ENCODE measurements at regions not wholly inside any gene's neighbourhood (a gene's known extent, or its start where the extent isn't known, plus 50 kb on each side); places are given as distances from the start of the nearest gene placed in this dataset.

DNA sequence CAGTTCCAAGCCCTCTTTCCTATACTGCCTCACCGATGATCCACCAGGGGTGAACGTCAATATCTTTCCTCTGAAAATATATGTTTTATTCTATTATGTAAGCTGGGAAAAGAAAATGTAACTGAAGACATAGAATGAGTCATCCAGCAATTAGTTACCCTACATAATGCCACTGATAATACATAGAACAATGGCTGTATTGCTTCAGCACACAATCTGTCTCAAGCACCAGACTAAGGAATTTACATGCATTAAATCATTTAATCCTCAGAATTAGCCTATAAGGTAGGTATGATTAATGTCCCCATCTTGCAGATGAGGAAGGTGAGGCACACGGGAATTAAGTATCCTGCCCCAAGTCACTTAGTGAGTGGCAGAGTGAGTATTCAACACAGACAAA is 472.8 kb downstream of the TOX3 start:
- no peaks in the 10 kb centered on the region for H3K4me1 Mint-ChIP-seq
- DNase-seq (no peak), ATAC-seq (no peak)
- H3K27me3 Mint-ChIP-seq = no peaks in the 10 kb centered on the region
- peaks cover 0 to 10% of the 10 kb centered on the region in 2 donors for H3K9me3 Mint-ChIP-seq
- no peak overlapping the region for H3K4me3 Mint-ChIP-seq
- H3K27ac Mint-ChIP-seq = no peak overlapping the region

DNA sequence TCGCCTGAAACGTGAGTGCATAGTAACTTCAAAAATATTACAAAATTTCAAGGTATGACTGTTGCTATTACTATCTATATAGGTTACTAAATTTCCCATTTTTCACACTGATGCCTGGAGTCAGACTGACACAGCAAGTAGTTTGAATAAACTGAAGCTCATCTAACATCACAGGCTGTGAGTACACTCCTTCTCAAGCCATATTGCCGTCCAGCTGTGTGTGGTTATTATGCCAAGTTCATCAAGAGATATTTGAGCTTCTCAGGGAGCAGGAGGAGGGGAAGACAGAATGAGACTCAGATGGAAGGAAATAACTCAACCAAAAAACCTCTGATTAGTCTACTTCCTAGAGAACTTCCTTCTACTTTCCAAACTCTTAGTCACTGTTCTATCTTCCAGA is 473.9 kb downstream of the TOX3 start:
- Mint-ChIP-seq H3K9me3 (no peaks in the 10 kb centered on the region), H3K4me3 (no peak overlapping the region), H3K27me3 (no peaks in the 10 kb centered on the region), H3K27ac (no peak overlapping the region), H3K4me1 (no peaks in the 10 kb centered on the region)
- DNase-seq (no peak), ATAC-seq (no peak)

DNA sequence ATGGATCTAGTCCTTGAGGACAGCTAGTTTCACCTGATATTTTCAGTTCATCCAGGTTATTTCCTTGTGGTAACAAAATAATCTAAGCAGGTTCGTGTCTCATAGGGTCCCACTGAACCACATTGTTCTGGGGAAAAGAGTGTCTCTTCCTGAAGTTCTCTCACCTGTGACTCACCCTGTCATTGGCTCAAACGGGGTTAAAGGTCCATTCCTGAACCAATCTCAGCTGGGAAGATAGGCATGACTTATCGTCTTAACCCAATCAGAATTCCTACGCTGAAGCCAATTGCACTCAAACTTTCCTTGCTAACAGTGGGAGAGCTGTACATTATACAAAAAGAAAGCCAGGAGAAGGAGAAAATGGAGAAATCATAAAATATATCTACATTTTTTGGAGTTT is 475.8 kb downstream of the TOX3 start:
- Mint-ChIP-seq H3K27ac (no peak overlapping the region), H3K4me3 (no peak overlapping the region)
- no peak for DNase-seq

DNA sequence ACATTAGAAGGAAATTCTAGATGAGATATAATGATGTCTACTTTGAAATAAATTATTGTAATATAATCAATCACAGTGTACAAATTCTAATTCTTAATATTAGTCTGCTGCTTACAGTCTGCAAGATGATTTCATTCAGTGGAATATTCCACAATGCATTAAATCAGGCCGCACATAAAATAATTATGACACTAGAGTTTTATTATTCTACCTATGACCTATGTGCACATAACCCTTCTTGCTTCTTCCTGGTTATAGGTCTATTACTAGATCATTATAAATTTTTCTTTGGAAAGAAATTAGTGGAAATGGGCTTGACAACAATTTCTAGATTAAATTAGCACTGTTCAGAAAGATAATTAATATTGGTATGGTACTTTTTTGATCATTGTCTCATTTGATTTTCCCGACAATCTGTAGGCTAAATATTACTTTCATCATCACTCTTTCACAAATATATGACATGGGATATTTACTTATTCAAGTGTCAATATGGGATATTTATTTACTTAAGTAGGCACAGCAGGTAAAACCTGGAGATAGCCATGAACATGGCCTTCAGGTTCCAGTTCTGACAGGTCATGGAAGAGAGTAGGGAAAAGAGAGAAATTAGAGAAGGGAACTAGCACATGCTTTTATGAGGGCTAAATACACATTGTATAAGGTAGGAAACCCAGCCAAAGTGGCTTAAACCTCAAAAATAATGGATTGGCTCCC is 476.4 kb downstream of the TOX3 start:
- DNase-seq (no peak), ATAC-seq (no peak)
- H3K4me1 Mint-ChIP-seq = no peaks in the 10 kb centered on the region
- H3K4me3 Mint-ChIP-seq = no peak overlapping the region
- H3K27me3 Mint-ChIP-seq = no peaks in the 10 kb centered on the region
- peaks cover 0 to 6% of the 10 kb centered on the region in 2 donors for H3K9me3 Mint-ChIP-seq
- no peak overlapping the region for H3K27ac Mint-ChIP-seq

More for the DNA sequence above, 475.8 kb downstream of the TOX3 start:
- no peaks in the 10 kb centered on the region for H3K27me3 Mint-ChIP-seq
- no peak for ATAC-seq
- peaks cover 0 to 6% of the 10 kb centered on the region in 2 donors for H3K9me3 Mint-ChIP-seq
- H3K4me1 Mint-ChIP-seq = no peaks in the 10 kb centered on the region

DNA sequence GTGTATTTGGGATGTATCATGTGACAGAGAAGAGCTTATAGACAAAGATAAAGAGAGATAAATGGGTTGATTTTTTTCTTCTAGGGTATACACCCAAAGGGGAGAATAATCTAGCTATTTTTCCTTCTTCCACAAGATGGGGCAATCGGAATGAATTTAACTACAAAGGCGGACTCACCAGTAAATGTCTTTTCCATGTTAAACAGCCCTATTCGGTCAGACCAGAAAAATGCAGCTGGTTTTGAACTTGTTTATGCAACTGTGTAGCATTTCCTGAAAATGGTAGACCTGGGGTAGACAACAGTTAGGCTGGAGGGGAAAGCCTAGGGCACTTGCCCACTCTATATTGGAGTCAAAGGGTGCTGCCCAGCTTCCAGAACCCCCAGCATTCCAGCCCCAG is 477.1 kb downstream of the TOX3 start:
- no peak overlapping the region for H3K27ac Mint-ChIP-seq
- no peak for ATAC-seq
- no peak overlapping the region for H3K4me3 Mint-ChIP-seq

DNA sequence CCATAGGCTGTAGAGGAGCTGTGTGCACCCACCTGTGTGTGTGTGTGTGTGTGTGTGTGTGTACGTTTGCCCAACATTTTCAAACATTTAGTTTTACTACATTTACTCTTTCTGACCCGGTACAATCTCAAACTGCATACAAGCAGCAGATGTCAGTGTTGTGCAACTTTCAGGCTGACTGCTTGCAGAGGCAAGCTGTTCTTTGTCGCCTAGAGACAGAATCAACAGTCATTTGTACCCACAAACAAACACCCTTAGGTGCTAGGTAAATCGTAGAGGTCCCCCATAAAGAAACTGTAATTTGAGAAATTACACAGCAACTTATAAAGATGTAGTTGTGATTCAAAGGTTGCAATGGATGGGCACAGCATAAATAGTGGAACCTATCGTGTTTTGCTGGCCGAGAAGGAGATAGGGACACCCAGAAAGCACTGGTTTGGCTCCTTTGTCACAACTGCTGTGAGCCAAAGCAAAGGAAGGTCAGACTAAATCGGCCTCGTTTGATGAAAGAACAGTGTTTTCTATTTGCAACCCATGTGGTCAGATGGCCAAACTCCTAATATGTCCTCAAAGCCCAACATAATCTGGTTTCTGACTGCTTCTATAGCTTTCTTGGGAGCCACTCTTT is 478.4 kb downstream of the TOX3 start:
- H3K4me1 Mint-ChIP-seq = no peaks in the 10 kb centered on the region
- H3K27ac Mint-ChIP-seq = no peak overlapping the region
- no peak overlapping the region for H3K4me3 Mint-ChIP-seq
- no peak for DNase-seq
- no peak for ATAC-seq
- peaks cover 0 to 6% of the 10 kb centered on the region in 2 donors for H3K9me3 Mint-ChIP-seq
- no peaks in the 10 kb centered on the region for H3K27me3 Mint-ChIP-seq

More for the DNA sequence above, 477.1 kb downstream of the TOX3 start:
- Mint-ChIP-seq H3K9me3 (peaks cover 0 to 6% of the 10 kb centered on the region in 2 donors), H3K27me3 (no peaks in the 10 kb centered on the region), H3K4me1 (no peaks in the 10 kb centered on the region)
- no peak for DNase-seq

DNA sequence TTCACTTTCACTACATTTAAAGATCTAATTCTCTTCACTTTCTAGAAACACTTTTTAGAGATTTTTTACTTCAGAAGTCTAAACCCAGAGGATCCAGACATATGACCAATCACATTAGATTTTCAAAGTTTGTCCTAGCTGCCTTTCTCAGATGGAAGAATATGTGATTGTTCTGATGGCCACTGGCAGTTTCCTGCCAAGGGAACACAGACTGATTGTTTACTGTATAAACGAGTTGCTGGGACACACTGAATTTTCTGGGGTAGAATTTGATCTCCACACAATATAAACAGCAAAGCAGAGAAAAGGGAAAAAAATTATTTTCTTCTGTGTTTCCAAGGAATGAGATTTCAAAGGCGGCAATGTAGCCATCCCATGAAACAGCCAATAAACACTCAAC is 480.0 kb downstream of the TOX3 start:
- Mint-ChIP-seq H3K27me3 (no peaks in the 10 kb centered on the region), H3K9me3 (peaks cover 6 to 13% of the 10 kb centered on the region in 2 donors), H3K27ac (no peak overlapping the region), H3K4me3 (no peak overlapping the region), H3K4me1 (no peaks in the 10 kb centered on the region)
- DNase-seq = no peak
- no peak for ATAC-seq

DNA sequence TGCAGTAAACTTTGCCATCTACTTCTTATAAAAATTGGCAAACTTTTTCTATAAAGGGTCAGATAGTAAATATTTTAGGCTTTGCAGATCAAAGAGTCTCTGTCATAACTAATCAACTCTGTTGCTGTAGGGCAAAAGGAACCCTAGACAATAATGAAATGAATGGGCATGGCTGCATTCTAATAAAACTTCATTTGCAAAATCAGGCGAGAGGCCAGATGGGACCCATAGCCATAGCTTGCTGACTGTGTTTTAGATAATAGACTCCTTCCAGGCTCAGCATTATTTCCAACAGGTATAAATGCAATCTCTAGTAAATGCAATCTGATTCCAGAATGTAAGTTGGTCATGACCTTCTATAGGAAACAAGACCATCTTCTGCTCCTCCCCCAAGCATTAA is 490.7 kb downstream of the TOX3 start:
- Mint-ChIP-seq H3K9me3 (peaks cover 7 to 9% of the 10 kb centered on the region in 2 donors), H3K27me3 (no peaks in the 10 kb centered on the region)
- no peak for ATAC-seq

DNA sequence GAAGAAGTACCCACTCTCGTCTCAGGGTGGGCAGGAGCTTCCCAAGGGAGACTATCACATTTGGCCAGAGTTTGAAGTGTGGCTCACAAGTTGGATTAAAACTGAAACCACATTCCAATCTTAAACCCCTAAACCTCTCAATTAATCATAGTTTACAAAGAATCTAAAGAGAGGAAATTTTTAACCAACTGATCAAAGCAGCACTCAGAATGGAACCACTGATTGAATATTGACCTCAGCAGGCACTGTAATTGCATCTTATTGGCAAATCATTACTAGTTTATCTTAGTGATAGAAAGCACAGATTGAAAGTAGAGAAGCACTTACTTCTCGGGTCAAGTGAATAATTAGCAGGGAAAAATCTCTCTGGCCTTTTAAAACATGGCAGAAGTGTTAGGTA is 491.6 kb downstream of the TOX3 start:
- H3K27me3 Mint-ChIP-seq = no peaks in the 10 kb centered on the region
- peaks cover 7 to 11% of the 10 kb centered on the region in 2 donors for H3K9me3 Mint-ChIP-seq
- H3K27ac Mint-ChIP-seq = no peak overlapping the region
- no peaks in the 10 kb centered on the region for H3K4me1 Mint-ChIP-seq
- no peak overlapping the region for H3K4me3 Mint-ChIP-seq
- DNase-seq (no peak), ATAC-seq (no peak)

More for the DNA sequence above, 490.7 kb downstream of the TOX3 start:
- no peak for DNase-seq
- no peak overlapping the region for H3K27ac Mint-ChIP-seq
- H3K4me1 Mint-ChIP-seq = no peaks in the 10 kb centered on the region
- H3K4me3 Mint-ChIP-seq = no peak overlapping the region

DNA sequence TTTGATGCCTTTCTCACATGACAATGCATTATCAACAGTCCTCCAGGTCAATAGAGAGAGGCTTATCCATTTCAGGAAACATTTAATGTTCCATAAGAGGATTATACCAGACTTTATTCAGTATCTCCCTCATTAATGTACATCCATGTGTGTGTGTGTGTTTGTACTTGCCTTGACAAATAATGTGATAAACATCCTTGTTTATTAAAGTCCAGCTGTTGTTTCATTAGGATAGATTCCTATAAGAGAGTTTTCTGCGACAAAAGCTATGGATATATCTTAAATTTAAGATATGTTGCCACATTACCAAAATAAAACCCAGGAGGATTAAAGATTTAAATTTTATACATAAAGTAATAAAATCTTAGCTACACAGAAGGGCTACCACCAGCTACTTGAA is 492.6 kb downstream of the TOX3 start:
- peaks cover 7 to 11% of the 10 kb centered on the region in 2 donors for H3K9me3 Mint-ChIP-seq
- DNase-seq (no peak), ATAC-seq (no peak)
- H3K27ac Mint-ChIP-seq = no peak overlapping the region
- H3K27me3 Mint-ChIP-seq = no peaks in the 10 kb centered on the region
- H3K4me1 Mint-ChIP-seq = no peaks in the 10 kb centered on the region
- H3K4me3 Mint-ChIP-seq = no peak overlapping the region

DNA sequence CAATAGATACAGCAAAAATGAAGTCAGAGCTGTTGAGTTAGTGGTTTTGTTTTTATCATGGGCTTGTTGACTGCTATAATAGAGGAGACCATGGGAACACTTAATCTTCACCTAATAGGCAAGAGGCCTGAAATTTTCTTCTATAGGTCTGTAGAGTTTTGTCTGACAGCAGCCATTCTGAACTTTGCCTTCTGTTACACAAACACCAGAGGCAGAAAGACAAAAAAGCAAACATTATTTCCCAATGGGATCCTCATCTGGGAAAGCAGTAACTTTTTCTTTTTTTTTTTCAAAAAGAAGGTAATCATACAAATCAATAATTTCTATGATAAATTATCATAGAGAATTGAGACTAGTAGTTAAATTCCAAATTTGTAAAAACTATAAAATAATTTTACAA is 494.1 kb downstream of the TOX3 start:
- no peak overlapping the region for H3K4me3 Mint-ChIP-seq
- H3K27me3 Mint-ChIP-seq = no peaks in the 10 kb centered on the region
- H3K9me3 Mint-ChIP-seq = peaks cover 7 to 11% of the 10 kb centered on the region in 2 donors
- no peaks in the 10 kb centered on the region for H3K4me1 Mint-ChIP-seq
- H3K27ac Mint-ChIP-seq = no peak overlapping the region
- no peak for DNase-seq
- no peak for ATAC-seq

DNA sequence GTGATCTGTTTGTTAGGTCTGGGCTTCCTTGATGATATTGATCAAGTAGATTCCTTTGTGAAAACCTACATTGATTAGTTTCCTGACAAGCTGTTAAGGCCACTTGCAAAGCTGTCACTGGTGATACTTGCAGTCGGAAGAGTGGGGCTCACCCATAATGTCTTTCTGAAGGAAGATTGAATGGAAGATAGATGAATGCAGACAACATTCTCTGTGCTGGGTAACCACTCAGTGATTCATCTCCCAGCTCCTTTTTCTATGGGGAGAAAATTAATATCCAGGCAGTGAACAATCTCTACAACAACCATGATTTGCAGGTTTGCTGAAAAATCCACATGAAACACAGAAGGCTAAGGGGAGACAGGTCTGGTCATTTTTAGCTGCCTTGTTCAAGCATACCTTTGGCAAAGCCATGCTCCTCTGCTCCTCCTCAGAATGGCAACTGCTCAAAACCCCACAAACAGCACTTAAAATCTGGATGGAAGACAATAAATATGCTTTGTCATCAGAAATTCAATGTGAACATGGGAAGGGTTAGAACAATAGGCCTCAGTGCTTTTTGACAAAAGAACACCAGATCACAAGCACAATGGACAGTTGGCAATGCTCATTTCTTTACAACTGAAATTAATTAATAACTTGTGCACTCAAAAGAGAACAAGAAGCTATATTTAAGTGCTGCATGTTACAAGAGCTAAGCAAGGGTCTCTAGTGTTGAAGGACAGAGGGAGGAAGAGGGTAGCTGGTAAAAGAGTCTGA is 495.4 kb downstream of the TOX3 start:
- no peak for ATAC-seq
- H3K27me3 Mint-ChIP-seq = no peaks in the 10 kb centered on the region
- H3K27ac Mint-ChIP-seq = no peak overlapping the region
- H3K4me1 Mint-ChIP-seq = no peaks in the 10 kb centered on the region
- no peak overlapping the region for H3K4me3 Mint-ChIP-seq
- H3K9me3 Mint-ChIP-seq = peaks cover 7 to 13% of the 10 kb centered on the region in 2 donors
- DNase-seq = no peak

DNA sequence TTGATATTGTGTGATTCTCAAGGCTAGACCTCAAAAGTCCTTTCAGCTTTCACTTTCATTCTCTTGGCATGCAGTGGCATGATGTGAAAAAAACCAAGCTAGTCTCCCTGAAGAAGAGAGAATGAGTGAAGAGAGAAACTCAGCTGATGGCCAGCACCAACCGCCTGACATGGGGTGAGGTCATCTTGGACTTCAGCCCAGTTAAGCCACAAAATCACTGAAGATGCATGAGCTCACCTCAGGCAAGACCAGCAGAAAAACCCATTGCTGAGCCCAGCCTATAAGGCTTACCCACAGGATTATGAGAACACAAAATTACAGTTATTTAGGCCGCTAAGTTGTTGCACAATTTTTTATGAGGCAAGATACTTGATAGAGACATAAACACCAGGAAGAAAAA is 496.5 kb downstream of the TOX3 start:
- Mint-ChIP-seq H3K4me3 (no peak overlapping the region), H3K27me3 (no peaks in the 10 kb centered on the region), H3K4me1 (no peaks in the 10 kb centered on the region), H3K27ac (no peak overlapping the region), H3K9me3 (peaks cover 7 to 16% of the 10 kb centered on the region in 2 donors)
- no peak for ATAC-seq
- DNase-seq = no peak

DNA sequence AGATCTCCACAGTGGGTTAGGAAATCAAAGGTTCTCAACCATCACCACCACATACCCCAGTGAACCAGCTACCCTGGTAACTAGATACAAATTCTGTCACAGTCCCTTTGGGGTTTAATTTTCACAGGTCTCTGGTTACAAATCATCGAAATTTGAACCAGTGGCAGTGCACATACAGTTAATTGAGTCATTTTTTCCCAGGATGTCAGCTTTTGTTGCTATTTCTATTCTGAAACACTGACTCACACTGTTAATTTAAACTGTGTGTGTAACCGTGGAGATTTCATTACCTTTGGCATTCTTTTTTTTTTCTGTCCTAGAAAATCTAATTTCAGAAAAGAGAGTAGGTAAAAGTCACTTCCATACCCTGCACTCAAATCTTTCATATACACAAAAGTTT is 511.5 kb downstream of the TOX3 start:
- H3K4me3 Mint-ChIP-seq = no peak overlapping the region
- no peak for ATAC-seq
- DNase-seq = no peak

DNA sequence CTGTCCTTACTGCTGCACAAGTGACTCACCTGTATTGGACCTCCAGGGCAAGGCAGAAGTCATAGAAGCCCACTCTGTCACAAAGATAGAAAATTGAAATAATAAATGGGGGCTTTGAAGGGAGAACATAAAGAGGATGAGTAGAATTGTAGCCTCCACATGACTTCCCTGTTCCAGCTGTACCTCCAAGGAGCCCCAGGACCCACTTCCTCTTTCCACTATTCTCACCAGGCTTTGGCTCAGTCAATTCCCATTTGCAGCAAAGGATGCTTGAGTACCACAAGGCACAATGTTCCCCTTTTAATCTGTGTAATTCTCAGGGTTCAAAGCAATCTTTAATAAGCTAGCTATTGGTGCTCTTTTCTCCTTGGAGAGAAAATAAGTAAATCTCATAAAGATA is 512.1 kb downstream of the TOX3 start:
- Mint-ChIP-seq H3K4me3 (no peak overlapping the region), H3K4me1 (no peaks in the 10 kb centered on the region), H3K27ac (no peak overlapping the region), H3K9me3 (peaks cover 5 to 13% of the 10 kb centered on the region in 2 donors), H3K27me3 (no peaks in the 10 kb centered on the region)
- DNase-seq = no peak
- no peak for ATAC-seq

More for the DNA sequence above, 511.5 kb downstream of the TOX3 start:
- no peak overlapping the region for H3K27ac Mint-ChIP-seq
- no peaks in the 10 kb centered on the region for H3K4me1 Mint-ChIP-seq
- peaks cover 5 to 13% of the 10 kb centered on the region in 2 donors for H3K9me3 Mint-ChIP-seq
- no peaks in the 10 kb centered on the region for H3K27me3 Mint-ChIP-seq

DNA sequence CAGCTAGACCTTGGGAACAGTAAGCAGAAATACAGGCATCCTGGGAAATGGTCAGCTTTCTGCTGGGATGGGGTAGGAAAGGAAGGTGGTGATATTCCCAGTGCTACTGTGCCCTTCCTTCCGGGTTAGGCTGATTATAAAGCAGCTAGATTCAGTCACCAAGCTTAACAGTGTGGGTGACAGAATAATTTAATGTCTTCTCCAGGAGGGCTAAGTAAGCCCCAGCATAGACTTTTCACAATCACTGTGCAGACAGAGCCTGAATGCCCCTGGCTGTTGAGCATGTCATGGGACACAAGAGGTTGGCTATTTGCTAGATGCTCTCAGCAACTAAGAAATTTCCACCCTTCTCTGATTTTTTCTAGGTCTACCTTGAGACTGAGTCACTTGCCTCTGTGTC is 513.0 kb downstream of the TOX3 start:
- Mint-ChIP-seq H3K4me3 (no peak overlapping the region), H3K27me3 (no peaks in the 10 kb centered on the region), H3K9me3 (peaks cover 5 to 13% of the 10 kb centered on the region in 2 donors), H3K4me1 (no peaks in the 10 kb centered on the region), H3K27ac (no peak overlapping the region)
- no peak for ATAC-seq
- no peak for DNase-seq

Measured in stimulated activated naive CD8-positive, alpha-beta T cell treated with anti-CD3 and anti-CD28 coated beads, Interleukin-15, amount 100 ng/mL, for 72 hours (primary cell).